ENCODE measurements at regions not wholly inside any gene's neighbourhood (a gene's known extent, or its start where the extent isn't known, plus 50 kb on each side); places are given as distances from the start of the nearest gene placed in this dataset.
"Not testable (repeated sequence)": the region's sequence is repeated elsewhere in the genome, so short reads cannot be mapped to it uniquely, and the experiment has no call there.

DNA sequence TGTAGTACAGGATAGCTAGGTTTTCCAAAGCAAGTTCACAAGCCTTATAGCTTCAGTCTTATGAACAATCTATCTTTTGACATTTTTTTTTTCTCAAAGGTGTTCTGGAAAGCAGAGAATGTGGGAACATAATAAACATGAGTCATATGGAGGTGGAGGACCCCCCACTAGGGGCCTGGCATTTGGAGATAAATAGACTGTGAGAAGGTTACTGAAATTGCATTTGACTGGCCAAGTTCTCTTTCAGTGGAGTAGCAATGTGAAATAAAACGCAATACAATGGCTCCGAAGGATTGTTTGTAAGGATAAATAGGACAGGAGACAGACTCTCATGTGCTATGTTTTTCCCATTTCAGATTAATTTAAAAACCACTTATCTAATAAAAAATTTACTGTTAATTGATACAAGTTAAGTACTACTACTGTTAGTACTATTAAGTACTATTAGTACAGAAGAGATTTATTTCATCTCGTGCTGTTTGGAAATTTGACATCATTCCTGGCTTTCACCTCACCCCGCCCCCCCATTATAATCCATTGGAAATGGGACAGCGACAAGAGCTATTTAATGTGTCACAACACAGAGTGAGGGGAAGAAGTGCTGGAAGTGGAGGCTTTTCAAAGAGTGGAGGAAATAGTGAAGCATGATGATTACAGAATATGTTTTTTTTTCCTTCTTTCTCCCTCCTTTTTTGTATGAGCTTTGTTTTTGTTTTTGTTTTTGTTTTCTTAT is 122.6 kb upstream of the ID4 start:
- DNase-seq: no peak

DNA sequence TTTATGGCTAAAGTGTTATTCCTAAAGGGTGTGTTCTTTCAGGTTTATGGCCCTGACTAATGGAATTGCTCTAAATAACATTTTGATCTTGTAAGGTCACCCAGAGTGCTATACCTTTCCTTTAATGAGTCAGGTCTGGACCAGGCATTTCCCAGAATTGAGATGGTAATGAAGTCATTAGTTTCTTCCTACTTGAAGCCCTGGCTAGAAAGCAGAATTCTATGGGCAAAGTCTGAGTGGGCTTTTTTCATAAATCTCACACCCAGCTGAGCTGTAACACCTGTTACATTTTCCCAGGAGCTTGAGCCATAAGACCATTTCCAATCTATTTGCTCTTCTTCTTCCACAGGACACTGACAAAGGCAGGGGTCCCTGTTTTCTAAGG is 122.0 kb upstream of the ID4 start:
- no peak for DNase-seq

DNA sequence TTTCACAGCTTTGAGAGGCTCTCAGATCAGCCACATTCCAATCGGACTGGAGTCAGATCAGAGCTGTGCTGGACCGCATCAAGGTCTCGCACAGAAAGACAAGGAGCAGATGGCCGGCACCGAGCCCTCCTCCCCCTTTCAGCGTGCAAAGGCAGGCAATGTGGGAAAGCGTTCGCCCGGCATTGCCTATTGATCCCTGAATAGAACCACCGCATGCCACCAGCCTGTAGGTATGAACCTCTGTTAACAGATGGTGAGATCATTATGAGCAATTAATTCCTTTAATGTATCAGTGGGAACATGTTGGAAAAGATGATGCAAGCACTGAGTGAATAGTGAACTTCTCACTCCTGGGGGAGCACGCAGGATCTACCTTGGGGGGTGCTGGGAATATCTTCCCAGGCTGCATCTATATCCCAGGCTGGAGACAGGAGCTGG is 117.5 kb upstream of the ID4 start:
- no peak for DNase-seq

DNA sequence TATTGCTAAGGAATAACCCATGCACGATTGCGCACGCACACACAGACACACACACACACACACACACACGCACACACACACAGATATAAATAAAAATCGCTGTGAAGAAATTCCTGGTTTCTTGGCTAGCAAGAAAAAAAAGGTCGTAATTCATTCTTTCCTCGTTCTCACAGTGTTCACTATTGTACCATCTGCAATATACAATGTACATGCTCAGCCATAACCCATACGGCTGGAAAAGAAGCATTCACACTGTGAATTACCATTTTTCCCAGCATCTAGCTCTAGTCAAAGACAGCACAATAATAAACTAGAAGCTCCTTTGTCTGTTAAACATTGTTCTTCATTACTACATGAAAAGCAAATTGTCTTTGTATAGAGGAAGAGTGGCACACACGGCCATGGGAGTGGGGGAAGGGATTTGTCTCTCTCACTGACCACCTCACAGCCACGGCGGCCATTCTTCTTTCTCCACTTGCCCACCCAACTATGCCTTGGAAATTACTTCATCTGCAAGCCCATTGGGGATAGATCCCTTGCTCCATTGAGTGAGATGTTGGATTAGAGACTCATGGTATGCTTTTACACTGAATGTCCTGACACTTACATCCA is 115.3 kb upstream of the ID4 start:
- DNase-seq: no peak

DNA sequence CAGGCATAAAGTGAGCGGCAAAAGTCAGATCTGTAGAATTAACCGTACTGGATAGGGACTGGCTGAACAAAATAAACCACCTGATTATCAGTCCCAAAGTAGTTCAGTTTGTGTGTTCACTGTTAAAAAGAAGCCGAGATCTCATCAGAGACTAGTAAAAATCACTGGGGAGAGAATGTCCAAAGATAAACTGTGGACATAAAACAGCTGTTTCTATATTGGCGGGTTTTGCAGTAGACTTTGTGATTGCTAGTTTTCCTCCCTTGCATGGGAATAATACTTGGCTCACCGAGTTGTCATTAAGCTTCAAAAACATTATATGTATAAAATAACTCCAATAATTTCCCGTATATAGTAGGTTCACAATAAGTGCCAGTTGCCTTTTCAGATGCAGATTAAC is 114.2 kb upstream of the ID4 start:
- DNase-seq: no peak

DNA sequence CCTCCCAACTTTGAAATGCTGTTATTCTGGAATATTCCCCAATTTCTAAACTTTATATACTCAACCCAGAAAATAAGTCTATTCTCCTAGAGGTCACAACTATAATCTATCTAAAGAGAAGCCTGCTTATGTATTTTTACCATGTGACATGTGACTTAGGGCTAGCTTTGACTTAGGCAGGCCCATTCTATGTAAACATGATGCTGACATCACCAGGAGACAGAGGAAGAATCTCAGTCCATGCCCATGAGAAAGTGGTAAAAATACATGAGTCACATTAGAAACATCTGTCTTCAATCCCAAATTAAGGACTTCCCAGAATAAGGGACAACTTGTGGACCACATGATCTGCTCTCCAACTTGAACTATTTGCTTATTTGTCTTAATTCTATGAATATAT is 113.6 kb upstream of the ID4 start:
- no peak for DNase-seq

DNA sequence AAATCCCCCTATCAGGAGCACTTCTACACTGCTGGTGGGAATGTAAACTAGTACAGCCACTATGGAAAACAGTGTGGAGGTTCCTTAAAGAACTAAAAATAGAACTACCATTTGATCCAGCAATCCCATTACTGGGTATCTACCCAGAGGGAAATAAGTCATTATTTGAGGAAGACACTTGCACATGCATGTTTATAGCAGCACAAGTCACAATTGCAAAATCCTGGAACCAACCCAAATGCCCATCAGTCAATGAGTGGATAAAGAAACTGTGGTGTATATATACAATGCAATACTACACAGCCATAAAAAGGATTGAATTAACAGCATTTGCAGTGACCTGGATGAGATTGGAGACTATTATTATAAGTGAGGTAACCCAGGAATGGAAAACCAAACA is 111.7 kb upstream of the ID4 start:
- not testable (repeated sequence) for DNase-seq

DNA sequence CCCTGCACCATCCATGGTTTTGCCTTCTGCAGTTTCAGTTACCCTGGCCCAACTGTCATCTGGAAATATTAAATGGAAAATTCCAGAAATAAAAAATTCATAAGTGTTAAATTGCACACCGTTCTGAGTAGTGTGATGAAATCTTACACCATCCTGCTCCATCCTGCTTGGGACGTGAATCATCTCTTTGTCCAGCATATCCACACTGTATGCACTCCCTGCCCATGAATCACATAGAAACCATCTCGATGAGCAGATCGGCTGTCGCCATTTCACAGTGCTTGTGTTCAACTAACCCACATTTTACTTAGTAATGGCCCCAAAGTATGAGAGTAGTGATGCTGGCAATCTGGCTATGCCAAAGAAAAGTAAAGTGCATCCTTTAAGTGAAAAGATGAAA is 105.9 kb upstream of the ID4 start:
- no peak for DNase-seq

DNA sequence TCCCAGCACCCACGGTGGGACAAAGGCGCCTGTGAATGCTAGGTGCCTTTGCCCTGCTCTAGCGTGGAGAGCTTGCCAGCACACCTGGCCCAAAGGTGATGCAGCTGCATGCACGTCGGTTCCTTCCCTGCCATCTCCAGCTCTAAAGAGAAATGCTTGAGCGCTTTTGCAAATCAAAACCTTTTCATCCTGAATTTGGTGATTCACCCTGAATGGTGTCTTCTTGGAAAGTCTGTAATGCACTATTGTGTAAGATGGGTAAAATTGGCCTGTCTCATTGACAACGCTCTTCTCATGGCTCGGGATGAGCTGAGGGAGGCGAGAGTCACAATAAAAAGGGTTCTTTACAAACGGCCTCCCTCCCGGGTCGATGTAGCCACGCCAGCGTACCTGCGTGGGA is 103.1 kb upstream of the ID4 start:
- no peak for DNase-seq

DNA sequence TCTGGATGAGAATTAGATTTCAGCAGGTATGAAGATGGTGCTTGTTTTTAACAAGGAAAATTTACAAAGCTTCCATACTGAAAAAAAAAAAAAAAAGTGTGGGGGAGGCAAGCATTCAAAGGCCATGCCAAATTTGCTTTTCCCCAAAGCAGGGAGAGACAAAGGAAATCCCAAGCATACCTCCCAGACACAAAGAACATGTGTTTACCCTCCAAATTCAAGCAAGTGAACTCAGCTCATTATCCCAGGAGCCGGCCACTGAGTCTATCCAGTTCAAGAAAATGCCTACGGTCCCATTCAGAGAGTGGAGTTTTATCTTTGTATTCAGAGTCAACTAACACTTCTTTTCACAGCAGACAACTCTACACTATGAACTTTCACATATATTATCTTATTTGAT is 102.7 kb upstream of the ID4 start:
- no peak for DNase-seq

DNA sequence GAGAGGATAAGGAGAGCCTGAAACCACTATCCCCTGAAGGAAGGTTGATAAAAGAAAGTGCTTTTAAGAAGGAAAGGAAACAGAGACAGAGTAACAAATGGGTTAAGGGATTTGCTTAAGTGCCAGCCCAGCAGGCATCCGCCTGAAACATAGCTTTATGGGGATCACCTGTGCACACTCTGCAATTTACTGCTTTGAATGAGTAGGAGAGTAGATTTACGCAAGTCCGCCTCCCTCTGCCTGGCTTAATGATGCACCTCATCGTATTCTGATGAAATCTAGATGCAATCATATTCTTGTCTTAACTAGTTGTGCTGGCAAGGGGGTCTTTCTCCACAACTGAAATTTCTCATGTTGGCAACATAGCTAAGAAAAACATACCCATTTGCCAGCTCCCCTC is 101.1 kb upstream of the ID4 start:
- peak; percentile 36 to 65 for DNase-seq

DNA sequence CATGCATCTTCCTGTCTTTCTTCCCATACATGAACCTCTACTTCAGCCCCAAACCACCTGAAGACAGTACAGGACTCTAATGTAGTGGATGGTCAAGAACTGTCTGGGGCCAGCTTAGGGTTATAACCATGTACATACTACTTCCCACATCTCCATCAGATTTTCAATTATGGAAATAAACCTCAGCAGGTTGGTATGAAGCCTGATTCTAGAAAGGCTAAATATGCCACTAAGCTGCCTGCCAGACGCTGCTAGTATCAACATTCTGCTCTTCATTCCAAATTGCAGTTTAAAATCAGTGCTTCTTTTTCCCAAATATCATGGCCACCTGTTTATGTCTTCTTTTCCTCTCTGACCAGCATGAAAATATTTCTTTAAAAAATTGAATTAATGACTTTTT is 99.2 kb upstream of the ID4 start:
- DNase-seq: no peak

DNA sequence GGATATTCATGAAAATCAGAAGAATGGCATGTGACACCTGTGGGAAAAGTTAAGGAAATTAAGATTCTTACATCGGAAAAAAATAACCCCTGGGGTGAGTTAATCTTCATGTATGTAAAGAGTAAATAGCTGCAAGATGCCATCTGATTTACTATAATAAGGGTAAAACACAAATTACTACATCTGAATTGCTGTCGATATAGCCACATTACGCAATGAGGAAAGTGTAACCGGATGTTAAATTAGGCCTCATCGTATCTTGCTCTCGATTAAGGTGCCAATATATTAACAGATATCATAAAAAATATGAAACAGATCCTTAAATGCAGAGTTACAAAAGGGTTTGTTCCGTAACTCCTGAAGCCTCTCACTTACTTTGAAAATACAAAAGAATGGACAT is 87.4 kb upstream of the ID4 start:
- no peak for DNase-seq

DNA sequence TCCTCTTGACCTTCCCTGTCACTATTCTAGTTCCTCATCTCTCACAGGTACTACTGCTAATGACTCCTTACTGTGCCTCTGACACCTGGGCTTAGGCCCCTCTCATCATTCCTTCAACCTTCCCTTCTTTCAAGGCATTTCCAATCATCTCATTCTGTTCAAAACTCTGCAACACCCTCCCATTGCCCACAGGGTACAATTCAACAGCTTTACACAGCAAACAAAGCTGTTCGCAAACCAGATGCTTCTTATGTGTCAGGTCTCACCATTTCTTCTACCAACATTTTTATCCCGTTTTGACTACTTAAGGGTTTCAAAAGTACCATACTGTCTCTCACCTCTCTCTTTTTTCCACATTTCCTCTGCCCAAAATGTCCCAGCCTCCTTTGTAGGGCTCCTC is 84.4 kb upstream of the ID4 start:
- DNase-seq: no peak

DNA sequence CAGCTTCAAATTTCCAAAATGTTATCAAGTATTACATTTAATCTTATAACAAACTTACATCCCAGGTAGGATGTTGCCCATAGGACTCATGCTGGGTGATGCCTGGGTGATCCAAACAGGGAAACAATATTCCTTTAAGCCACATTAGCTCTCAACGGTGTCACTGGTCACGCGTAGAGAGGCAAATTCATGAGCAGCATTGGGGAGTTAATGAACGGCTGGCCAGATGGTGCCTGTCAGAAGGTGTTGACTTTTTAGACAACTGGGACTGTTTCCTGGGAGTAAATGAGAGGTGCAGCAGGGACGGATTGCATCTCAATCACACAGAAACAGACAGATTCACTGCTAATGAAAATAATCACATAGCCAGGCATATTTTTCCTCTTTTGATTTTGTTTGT is 83.3 kb upstream of the ID4 start:
- peak; percentile 10 to 62 for DNase-seq

DNA sequence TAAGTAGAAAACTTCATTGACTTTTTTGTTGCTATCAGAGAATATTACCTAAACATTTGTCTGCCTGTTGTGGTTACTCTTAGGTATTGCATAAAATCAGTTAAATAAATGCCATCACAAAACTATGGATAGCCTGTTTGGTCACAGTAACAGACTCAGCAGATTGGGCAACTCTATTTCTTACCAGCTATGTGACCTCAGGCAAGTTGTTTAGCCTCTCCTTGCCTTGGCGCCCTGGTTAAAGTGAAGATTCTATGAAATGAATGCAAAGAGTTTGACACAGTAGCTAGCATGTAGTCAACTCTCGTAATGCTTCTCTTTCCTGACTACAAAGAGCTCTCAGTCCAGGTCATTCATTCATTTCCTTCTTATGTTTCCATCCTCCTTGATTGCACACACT is 82.5 kb upstream of the ID4 start:
- DNase-seq: no peak

DNA sequence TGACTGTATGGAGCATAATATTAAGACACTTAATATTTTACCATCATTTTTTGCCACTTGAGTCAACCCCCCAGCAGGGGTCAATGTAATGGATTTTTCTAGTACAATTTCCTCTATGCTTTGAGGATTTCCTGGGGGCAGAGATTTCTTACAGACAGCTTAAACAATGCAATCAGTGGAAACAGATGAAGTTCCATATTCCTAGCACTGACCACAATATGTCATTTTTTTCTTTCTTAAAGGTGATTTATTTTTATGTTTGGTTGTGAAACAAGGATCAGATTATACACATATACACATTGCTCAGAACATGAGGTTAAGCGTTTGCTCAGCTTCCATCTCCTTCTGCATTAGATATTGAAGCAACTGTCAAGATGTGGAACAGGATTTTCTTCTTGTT is 82.0 kb upstream of the ID4 start:
- DNase-seq: no peak

DNA sequence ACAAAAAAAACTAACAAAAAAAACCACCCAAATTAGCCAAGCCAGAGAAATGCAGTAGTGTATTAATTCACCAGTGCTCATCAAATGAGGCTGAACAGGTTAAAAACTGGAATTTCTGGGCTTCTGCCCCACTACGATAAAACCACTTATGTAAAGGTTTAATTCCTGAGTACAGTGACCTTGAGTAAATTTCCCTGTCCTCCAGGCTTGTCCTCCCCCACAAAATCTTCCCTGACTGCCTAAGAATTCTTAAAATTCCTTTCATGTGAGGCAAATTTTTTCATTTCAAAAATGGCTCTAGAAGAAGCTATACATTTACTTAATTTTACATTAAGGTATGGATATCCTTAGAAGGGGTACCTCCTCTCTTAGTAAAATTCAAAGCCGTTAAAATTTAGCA is 80.1 kb upstream of the ID4 start:
- no peak for DNase-seq

DNA sequence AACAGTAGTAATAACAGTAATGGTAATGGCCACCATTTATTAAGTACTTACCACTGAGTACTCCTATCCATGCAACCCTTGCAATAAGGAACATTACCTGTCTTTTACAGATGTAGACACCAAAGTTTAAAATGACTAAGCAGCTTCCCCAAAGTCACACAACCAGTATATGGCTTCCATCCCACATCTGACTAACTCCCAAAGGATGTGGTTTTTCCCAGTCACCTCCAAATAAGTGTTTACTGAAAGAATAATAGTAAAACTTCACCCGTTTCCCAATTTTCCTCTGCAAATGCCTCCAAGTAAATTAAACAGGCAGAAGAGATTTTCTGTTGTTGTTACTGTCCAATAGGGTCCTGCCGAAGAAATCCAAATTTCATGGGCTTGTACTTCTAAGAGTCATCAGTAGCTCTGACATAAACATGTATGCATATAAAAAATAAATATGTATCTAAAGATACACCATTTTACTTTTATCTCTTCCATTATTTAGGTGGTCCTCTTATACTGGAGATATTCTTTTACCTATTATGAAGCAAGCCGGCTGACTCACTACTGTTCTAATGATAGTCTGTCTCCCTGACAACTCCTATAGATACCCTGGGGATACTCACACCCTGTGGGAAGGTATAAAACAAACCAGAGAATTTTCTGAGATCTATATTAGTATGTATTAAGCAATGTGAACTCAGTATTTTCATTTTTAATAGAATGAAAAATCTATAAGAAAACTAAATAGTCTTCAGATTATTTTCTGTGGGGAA is 77.9 kb upstream of the ID4 start:
- DNase-seq: no peak

DNA sequence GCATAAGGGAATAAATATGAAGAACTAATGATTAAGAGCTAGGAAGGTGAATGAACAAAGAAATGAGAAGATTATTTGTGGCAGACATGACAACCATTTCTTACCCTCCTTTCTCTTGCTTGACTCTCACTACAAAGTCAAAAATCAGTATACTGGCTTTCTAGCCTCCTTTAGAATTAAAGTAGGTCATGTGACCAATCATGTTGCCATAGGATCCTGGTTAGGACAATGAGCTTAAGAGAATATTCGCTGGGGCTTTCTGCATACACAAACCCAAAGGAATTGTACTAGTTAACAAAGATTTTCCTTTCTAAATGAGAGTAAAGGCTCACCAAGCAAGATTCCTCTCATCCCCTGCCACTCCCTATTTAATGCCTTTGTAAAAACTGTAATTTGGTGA is 76.0 kb upstream of the ID4 start:
- DNase-seq: no peak

DNA sequence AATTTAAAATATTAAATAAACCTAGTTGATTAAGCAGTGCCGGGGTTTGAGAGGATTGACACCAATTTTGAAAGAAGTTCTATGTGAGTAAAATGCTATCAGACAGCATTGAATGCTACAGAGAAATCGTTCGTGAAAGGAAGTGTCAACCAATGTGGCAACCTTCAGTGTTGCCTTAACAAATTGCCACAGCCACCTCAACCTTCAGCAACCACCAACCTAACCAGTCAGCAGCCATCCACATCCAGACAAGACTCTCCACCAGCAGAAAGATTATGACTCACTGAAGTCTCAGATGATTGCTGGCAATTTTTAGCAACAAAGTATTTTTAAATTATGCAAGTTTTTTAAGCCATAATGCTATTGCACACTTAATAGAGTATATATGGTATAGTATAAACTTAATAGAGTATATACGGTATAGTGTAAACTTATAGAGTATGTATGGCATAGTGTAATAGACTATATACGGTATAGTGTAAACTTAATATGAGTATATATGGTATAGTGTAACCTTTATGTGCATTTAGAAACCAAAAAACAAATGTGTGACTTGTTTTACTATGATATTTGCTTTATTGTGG is 65.3 kb upstream of the ID4 start:
- DNase-seq: no peak

DNA sequence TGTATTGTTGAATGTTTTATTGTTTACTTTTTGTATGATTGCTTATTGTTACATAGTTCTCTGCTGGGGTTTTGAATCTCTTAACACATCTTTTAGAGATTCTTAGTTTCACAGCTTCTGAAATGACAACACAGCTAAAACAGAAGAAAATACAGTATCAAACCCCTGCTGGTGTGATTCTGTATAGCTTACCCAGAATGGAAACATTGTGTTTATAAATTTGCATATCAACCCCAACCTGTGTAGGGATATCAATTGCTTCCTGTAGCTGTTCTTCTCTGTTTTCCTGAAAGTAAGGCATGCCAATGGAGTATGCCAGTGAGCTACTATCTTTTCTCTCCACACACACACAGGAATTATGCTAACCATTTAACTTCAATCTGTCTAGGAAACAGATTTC is 64.3 kb upstream of the ID4 start:
- DNase-seq: peak; percentile 35 to 60

DNA sequence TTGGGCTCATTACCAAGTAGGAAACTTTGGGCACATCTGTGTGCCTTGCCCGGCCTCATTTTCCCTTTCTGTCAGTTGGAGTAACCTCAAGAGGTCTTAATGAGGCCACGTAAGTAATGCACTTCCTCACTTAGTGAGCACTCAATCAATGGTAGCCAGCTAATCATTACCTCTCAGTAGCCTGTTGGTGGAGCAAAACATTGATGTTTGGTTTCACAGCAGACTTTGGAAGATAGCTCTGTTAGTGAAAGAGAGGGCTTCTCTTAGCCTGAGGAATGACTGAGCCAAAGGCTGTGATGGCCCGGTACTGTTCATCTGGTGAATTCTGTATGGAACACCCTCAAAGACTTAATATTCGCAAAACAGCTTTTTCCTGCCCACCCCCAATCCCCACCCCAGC is 55.9 kb upstream of the ID4 start:
- no peak for DNase-seq

DNA sequence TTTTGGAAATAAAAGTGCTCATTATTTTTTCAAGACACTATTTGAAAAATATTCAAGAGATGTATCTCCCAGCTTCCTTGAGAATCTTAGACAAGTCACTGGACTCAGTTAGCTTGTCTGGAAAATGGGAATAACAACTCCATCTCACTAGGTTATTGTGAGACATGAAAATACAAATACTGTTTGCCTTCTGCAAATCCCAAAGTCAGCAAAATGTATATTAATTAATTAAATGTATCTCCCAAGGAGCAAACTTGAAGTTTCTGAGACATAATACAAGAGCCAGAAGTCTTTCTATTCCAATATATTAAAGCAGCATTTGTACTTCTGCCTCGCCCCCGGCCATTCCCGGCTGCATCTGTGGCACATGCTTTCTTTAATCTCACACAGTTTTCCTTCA is 54.6 kb upstream of the ID4 start:
- no peak for DNase-seq

Measured in NCI-H526 (cell line).